ENCODE measurements at regions not wholly inside any gene's neighbourhood (a gene's known extent, or its start where the extent isn't known, plus 50 kb on each side); places are given as distances from the start of the nearest gene placed in this dataset.

DNA sequence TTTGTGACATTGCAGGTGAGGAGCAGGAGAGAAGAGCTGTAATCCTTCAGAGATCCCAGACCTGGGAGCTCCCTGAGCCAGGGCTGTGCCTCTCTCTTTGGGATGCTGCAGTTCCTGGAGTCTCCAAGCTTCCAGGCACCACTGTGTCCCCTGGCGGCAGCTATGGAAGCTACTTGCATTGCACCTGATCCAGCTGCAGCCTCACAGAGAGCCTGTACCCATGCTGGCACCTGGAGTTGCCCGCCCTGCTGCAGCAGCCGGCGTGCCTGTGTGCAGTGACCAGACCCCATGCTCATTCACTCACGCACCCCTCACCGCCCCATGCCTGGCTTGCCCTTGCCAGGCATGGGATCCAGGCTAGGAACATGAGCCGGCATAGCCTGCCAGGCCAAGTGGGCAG lies 51.8 kb upstream of the MED9 start:
- TF ChIP-seq, protein P1, sequence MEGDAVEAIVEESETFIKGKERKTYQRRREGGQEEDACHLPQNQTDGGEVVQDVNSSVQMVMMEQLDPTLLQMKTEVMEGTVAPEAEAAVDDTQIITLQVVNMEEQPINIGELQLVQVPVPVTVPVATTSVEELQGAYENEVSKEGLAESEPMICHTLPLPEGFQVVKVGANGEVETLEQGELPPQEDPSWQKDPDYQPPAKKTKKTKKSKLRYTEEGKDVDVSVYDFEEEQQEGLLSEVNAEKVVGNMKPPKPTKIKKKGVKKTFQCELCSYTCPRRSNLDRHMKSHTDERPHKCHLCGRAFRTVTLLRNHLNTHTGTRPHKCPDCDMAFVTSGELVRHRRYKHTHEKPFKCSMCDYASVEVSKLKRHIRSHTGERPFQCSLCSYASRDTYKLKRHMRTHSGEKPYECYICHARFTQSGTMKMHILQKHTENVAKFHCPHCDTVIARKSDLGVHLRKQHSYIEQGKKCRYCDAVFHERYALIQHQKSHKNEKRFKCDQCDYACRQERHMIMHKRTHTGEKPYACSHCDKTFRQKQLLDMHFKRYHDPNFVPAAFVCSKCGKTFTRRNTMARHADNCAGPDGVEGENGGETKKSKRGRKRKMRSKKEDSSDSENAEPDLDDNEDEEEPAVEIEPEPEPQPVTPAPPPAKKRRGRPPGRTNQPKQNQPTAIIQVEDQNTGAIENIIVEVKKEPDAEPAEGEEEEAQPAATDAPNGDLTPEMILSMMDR (conservative IDR thresholded peaks at IDR 0.05; ENCODE audit: low read depth in 2 of 2): no peak
- TF ChIP-seq JUNB (IDR thresholded peaks at IDR 0.05; ENCODE audit: unreplicated experiment): no peak
- TF ChIP-seq EZH2 (IDR thresholded peaks at IDR 0.05; ENCODE audit: low read depth, unreplicated experiment): no peak
- TF ChIP-seq, protein P2, sequence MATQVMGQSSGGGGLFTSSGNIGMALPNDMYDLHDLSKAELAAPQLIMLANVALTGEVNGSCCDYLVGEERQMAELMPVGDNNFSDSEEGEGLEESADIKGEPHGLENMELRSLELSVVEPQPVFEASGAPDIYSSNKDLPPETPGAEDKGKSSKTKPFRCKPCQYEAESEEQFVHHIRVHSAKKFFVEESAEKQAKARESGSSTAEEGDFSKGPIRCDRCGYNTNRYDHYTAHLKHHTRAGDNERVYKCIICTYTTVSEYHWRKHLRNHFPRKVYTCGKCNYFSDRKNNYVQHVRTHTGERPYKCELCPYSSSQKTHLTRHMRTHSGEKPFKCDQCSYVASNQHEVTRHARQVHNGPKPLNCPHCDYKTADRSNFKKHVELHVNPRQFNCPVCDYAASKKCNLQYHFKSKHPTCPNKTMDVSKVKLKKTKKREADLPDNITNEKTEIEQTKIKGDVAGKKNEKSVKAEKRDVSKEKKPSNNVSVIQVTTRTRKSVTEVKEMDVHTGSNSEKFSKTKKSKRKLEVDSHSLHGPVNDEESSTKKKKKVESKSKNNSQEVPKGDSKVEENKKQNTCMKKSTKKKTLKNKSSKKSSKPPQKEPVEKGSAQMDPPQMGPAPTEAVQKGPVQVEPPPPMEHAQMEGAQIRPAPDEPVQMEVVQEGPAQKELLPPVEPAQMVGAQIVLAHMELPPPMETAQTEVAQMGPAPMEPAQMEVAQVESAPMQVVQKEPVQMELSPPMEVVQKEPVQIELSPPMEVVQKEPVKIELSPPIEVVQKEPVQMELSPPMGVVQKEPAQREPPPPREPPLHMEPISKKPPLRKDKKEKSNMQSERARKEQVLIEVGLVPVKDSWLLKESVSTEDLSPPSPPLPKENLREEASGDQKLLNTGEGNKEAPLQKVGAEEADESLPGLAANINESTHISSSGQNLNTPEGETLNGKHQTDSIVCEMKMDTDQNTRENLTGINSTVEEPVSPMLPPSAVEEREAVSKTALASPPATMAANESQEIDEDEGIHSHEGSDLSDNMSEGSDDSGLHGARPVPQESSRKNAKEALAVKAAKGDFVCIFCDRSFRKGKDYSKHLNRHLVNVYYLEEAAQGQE (IDR thresholded peaks at IDR 0.05; ENCODE audit: unreplicated experiment): no peak
- TF ChIP-seq EZH2phosphoT487 (IDR thresholded peaks at IDR 0.05; ENCODE audit: unreplicated experiment): no peak
- TF ChIP-seq POLR2AphosphoS5 (IDR thresholded peaks at IDR 0.05; ENCODE audit: low read depth): no peak
- TF ChIP-seq, protein P3, sequence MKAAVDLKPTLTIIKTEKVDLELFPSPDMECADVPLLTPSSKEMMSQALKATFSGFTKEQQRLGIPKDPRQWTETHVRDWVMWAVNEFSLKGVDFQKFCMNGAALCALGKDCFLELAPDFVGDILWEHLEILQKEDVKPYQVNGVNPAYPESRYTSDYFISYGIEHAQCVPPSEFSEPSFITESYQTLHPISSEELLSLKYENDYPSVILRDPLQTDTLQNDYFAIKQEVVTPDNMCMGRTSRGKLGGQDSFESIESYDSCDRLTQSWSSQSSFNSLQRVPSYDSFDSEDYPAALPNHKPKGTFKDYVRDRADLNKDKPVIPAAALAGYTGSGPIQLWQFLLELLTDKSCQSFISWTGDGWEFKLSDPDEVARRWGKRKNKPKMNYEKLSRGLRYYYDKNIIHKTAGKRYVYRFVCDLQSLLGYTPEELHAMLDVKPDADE (IDR thresholded peaks at IDR 0.05): no peak
- TF ChIP-seq CREB1 (CRISPR knock-in tag; IDR thresholded peaks at IDR 0.05; ENCODE audit: low read depth): no peak
- no peak for TF ChIP-seq STAT1 (IDR thresholded peaks at IDR 0.05; ENCODE audit: unreplicated experiment)
- TF ChIP-seq NANOG (IDR thresholded peaks at IDR 0.05; ENCODE audit: borderline replicate concordance): no peak

Data from GM23338 (cell line).